Activated T-helper 9 cell treated with anti-CD3 and anti-CD28 coated beads, Interleukin-2, amount 50 U/mL, for 16 hours (primary cell): ENCODE measurements at regions not wholly inside any gene's neighbourhood (a gene's known extent, or its start where the extent isn't known, plus 50 kb on each side); places are given as distances from the start of the nearest gene placed in this dataset.

Experiments used
- DNase-seq: peaks from one replicate; pipeline ENCODE4 v3.0.0-alpha.2; 2020; ENCODE audit warnings: low read depth

- DNase-seq = no peak
Observed at GRCh38 chr1:184141361-184141880, 89.9 kb downstream of the TSEN15 start.

GRCh38 chr1:184143449-184143848 is 91.9 kb downstream of the TSEN15 start:
- no peak for DNase-seq

GRCh38 chr1:184145083-184145482 is 93.6 kb downstream of the TSEN15 start:
- no peak for DNase-seq

GRCh38 chr1:184146202-184146601 is 94.7 kb downstream of the TSEN15 start:
- DNase-seq = no peak

- DNase-seq = no peak
Observed at GRCh38 chr1:184150776-184151531, 99.4 kb downstream of the TSEN15 start.

- no peak for DNase-seq
Observed at GRCh38 chr1:184152434-184152898, 100.9 kb downstream of the TSEN15 start.

GRCh38 chr1:184152974-184153373 is 101.4 kb downstream of the TSEN15 start:
- no peak for DNase-seq

- no peak for DNase-seq
Observed at GRCh38 chr1:184153731-184154130, 102.2 kb downstream of the TSEN15 start.

GRCh38 chr1:184156521-184157393 is 105.2 kb downstream of the TSEN15 start:
- no peak for DNase-seq

- DNase-seq = no peak
Observed at GRCh38 chr1:184157394-184157742, 105.8 kb downstream of the TSEN15 start.

- no peak for DNase-seq
Observed at GRCh38 chr1:184158896-184159681, 107.6 kb downstream of the TSEN15 start.

GRCh38 chr1:184160236-184160635 is 108.7 kb downstream of the TSEN15 start:
- no peak for DNase-seq

GRCh38 chr1:184161071-184161698 is 109.7 kb downstream of the TSEN15 start:
- no peak for DNase-seq

GRCh38 chr1:184162281-184162680 is 110.8 kb downstream of the TSEN15 start:
- DNase-seq = no peak

- DNase-seq = no peak
Observed at GRCh38 chr1:184163674-184164465, 112.3 kb downstream of the TSEN15 start.

- DNase-seq = no peak
Observed at GRCh38 chr1:184164536-184164935, 113.0 kb downstream of the TSEN15 start.

- no peak for DNase-seq
Observed at GRCh38 chr1:184166485-184166884, 115.0 kb downstream of the TSEN15 start.

GRCh38 chr1:184167352-184167751 is 115.8 kb downstream of the TSEN15 start:
- no peak for DNase-seq

GRCh38 chr1:184170719-184171118 is 119.2 kb downstream of the TSEN15 start:
- DNase-seq = no peak

- no peak for DNase-seq
Observed at GRCh38 chr1:184176058-184176457, 124.5 kb downstream of the TSEN15 start.

GRCh38 chr1:184181044-184181443 is 129.5 kb downstream of the TSEN15 start:
- DNase-seq = no peak
